Activated gamma-delta T cell treated with anti-CD3 and anti-CD28 coated beads, Interleukin-2, amount 50 U/mL, for 16 hours (primary cell): ENCODE measurements at regions not wholly inside any gene's neighbourhood (a gene's known extent, or its start where the extent isn't known, plus 50 kb on each side); places are given as distances from the start of the nearest gene placed in this dataset.

Experiments used
- DNase-seq: peaks from one replicate; pipeline ENCODE4 v3.0.0-alpha.2; 2020; ENCODE audit warnings: low read depth

GRCh38 chr6:170082531-170083187 lies 208.2 kb downstream of the DLL1 start:
- no peak for DNase-seq

DNA sequence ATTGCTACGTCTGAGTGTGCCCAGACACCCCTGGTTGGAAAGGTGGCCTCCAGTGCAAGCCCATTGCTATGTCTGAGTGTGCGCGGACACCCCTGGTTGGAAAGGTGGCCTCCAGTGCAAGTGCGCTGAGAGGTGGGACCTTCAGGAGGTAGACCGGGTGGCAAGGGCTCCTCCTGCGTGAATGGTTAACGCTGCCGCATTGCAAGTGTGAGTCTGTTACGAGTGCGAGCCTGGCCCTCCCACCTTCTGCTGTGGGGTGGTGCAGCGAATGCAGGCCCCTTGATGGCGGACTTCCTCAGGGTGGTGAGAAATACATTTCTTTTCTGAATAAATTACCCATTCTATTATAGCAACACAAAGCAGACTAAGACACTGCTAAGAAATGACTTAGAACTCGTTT lies 208.8 kb downstream of the DLL1 start:
- no peak for DNase-seq

GRCh38 chr6:170081556-170081955 lies 209.3 kb downstream of the DLL1 start:
- DNase-seq, result no peak

DNA sequence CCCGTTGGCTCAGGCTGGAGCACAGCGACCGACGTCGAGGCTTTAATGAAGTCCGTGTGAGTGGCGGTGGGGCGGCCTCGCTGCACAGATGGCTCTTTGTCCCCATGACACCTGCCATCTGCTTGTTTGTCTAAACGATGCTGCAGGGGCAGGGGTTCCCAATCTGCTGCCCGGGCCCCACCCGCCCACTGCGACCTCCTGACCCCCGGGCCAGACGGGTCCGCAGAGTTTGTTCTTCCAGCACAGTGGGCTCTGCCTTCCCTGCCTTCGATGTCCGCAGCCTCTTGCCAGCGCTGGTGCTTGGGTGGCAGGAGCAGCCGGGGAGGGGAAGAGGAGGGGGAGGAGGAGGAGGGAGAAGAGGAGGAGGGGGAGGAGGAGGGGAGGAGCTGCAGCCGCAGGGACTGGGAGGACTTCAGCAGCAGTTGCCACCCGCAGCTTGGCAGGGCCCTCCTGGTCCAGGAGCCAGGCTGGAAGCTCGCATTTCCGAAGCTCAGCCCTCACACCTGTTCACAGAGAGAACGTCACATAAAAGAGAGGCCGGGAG lies 210.0 kb downstream of the DLL1 start:
- DNase-seq, result no peak

DNA sequence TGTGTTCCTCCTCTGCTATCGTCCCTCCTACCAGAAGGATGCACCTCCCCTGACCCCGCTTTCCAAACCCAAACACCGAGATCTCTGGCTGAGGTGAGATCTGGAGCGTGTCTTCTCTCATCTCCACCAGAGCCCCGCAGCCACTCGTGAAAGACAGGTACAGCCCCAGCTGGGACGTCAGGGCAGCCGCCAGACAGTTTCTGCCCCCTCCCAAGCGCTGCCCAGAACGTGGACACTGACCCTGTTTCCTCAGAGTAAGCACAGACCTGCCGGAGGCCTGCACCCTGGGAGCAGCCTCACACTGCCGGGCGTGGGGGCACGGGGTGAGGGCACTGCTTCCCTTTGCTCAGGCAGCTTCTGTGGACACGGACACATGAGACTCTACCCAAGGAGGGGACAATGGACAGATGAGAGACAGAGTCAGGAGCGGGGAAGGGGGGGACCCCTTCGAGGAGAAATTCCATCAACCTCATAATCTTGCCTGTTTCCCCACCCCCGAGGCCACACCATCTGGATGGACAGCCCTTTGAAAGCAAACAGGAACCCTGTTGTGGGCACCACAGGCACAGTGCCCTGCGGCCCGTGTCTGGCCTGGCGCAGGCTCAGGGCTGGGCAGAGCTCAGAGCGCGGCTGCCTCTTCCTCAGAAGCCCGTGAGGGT lies 210.6 kb downstream of the DLL1 start:
- no peak for DNase-seq

- DNase-seq, result no peak
Measured at GRCh38 chr6:170076466-170077165, 214.3 kb downstream of the DLL1 start.

DNA sequence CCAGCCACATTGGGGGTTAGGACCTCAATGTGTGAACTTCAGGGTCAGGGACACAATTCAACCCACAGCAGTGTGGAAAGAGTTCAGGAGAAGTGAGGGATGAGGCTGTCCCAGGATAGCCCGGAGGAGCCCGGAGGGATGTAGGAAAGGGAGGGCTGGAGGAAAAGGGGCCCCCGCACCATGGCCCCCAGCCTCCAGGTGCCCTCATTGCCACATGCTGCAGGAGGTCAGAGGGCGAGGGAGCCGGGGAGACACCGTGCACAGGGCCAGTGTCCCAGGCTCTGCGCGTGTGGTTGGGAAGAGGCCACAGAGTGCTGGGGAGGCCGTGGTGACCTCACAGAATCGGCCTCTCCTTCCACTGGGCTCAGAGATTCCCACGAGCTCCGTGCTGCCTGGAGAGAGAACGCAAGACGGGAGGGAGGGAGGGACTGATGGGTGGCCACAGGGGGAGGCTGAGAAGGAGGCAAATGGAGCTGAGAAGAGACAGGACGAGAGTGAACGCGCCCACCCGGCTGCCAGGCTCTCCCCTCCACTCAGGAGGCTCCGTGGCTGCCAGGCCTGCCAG lies 215.1 kb downstream of the DLL1 start:
- no peak for DNase-seq

DNA sequence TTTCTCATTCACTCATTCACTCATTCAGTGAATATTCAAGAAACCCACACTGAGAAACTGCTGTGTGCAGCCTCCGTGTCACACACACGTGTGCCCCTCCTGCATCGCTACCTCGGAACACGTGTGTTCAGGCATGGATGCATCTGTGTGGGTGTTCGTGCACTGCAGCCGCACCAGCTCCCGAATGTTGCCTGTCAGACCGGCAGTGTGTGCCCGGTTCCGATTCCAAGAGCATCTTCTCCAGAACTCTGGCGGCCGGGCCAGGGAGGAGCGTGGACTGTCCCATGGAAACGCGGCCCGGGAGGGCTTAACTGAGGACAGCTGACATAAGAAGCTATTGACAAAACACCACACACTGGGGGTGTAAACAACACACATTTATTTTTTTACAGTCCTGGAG lies 216.0 kb downstream of the DLL1 start:
- no peak for DNase-seq

- DNase-seq, result no peak
Measured at GRCh38 chr6:170074435-170074834, 216.4 kb downstream of the DLL1 start.

- DNase-seq, result no peak
Measured at GRCh38 chr6:170073846-170074245, 217.0 kb downstream of the DLL1 start.

- no peak for DNase-seq
Measured at GRCh38 chr6:170072246-170072645, 218.6 kb downstream of the DLL1 start.

- no peak for DNase-seq
Measured at GRCh38 chr6:170069611-170070010, 221.3 kb downstream of the DLL1 start.

DNA sequence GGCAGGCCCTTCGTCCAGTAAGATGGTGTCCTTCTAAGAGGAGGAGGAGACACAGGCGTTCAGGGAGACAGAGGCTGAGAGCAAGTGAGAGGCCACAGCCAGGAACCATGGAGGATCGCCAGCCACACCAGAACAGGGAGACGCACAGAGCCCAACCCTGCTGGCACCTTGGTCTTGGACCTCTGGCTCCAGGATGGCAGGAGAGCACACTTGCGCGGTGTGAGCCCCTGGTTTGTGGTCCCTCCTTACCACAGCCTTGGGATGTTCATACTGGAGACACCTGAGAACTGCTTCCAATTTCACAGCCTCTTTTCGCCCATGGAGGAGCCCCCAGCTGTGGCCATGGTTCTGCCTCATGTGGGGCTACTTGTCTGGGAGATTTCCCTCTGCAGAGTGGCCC lies 222.4 kb downstream of the DLL1 start:
- DNase-seq, result no peak

DNA sequence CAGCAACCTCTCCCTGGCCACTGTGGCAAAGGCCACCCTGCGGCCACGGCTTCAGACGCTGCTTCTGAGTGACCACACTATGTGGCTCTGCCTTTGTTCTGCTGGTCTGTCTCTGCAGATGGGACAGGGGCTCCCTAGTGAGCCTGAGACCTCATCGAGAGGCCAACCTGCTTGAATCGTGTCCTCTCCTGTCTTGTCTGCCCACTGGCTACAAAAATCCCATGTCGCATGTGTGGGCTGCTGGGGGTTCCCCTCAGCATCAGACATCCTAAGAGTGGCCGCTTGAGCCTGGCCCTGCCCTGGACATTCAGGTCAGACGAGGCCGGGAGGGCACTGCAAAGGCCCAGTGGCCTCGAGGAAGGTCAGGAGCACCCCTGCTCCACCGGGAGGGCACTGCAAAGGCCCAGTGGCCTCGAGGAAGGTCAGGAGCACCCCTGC lies 222.9 kb downstream of the DLL1 start:
- DNase-seq, result no peak

GRCh38 chr6:170067181-170067641 lies 223.7 kb downstream of the DLL1 start:
- no peak for DNase-seq

DNA sequence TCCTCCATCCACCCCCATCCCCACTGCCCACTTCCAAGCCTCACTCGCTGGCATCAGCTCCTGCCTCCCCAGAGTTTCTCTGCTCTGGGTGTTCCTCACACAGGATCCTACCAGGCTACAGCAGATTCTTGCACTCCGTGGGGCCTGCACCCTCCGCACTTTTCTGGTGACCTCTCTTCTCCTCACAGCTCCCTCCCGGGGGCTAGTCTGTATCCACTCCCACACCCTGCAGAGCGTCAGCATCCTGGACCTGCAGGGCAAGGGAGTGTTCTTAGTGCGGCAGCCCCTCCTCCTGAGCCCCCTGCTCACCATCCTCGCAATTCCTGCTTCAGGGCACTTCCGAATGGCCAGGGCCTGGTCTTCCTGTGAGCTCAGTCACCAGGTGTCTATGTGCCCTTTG lies 224.2 kb downstream of the DLL1 start:
- no peak for DNase-seq

- no peak for DNase-seq
Measured at GRCh38 chr6:170063851-170064602, 226.9 kb downstream of the DLL1 start.

DNA sequence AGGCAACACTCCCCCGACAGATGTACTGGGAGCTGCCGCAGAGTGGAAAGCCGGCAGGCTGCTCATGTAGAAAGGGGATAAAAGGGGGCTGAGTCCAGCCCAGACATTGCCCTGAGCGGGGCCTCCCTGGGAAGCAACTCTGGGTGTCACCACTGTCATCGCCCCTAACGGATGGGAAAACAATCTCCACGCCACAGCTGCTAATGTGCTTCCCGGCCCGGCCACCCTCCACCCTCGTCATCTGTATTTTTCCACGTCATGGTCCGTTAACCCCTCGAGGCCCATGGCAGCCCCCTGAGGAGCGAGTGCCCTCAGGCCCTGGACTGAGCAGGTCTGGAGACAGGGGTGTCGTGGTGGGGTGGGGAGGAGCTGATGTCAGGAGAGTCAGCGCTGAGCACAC lies 227.4 kb downstream of the DLL1 start:
- DNase-seq, result no peak

DNA sequence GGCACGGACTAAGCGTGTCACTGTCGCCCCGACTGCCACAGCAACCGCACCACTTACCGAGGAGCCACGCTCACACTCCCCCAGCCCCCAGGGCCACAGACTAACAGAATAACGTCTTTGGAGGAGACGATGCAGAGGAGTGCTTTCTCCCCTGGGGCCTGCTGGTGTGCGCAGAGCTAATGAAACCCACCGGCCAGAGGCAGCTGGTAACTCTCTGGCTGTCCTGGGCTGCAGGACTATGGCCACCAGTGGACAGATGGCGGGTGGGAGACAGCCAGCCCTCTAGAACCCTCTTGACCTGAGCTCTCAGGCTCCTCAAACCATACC lies 228.0 kb downstream of the DLL1 start:
- no peak for DNase-seq

DNA sequence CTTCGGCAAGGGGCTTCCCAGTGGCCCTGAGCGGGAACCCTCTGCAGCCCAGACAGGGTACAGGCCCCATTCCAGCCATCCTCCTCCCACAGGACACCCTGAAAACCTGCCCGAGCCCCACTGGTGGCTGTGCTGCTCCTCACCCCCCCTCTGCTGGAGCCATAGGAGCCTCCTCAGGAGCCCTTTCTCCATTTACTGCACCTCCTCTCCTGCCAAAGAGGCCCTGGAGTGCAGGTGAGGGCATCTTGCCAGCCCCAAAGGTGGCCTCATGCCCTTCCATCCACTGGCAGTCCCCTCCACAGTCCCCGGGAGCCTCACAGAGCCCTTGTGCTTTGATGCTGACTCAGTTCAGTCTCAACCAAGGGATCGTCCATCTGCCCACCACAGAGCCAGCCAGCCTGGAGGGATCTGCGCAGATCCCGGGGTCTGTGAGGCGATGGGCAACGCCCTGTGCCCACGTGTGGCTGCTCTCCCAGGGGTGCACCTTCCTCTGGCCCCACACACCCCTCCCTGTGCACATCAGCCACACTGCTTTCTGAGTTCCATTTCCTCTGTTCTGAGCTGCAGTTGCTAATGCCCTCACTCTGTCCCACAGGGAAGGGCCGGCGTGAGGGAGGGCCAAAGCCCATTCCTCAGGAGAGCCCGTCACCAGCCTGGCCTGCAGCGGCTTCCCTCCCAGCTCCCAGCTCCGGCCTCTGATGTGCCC lies 228.5 kb downstream of the DLL1 start:
- DNase-seq, result no peak

GRCh38 chr6:170058878-170059485 lies 231.9 kb downstream of the DLL1 start:
- no peak for DNase-seq
